IMR-90 (cell line): ENCODE measurements at regions not wholly inside any gene's neighbourhood (a gene's known extent, or its start where the extent isn't known, plus 50 kb on each side); places are given as distances from the start of the nearest gene placed in this dataset.
"Not testable (repeated sequence)": the region's sequence is repeated elsewhere in the genome, so short reads cannot be mapped to it uniquely, and the experiment has no call there.

Experiments
- ATAC-seq: fragments of 200-7000 bp; cut with Tn5 transposase; 2 replicates; pipeline ENCODE4 v1.9.1; 2020; ENCODE audit warnings: low read depth, mild to moderate bottlenecking, moderate library complexity
- BruUV-seq: library from RNA; stranded (reverse); fragments of 400-500 nt; replicated peaks from 2 replicates; lab custom pipeline; 2021; lab: Mats Ljungman, UMichigan
- CTCF ChIA-PET: fragments of 300-600 bp; formaldehyde crosslinking; extraction: SDS; loops from one replicate; lab custom pipeline; 2021; ENCODE audit warnings: antibody characterized with exemption; lab: Yijun Ruan, JAX
- POLR2A ChIA-PET: fragments of 300-600 bp; sonication (Branson Sonifier 250); formaldehyde crosslinking; loops from one replicate; lab custom pipeline; 2022; ENCODE audit warnings: antibody characterized with exemption; ENCODE audit not compliant: unreplicated experiment; lab: Charles Lee
- DNase-seq: peaks from one replicate; pipeline ENCODE4 v3.0.0; 2013
- H2AFZ ChIP-seq: replicated peaks from 2 replicates; pipeline ENCODE3; 2013; ENCODE audit warnings: low read length, mild to moderate bottlenecking; ENCODE audit not compliant: poor library complexity
- H2AK5ac ChIP-seq: 2 replicates; pipeline ENCODE4 v1.6.1; 2013; ENCODE audit warnings: low read depth, low read length, inconsistent platforms
- H2AK9ac ChIP-seq: replicated peaks from 2 replicates; pipeline ENCODE3; 2013; ENCODE audit warnings: mild to moderate bottlenecking, low read depth, low read length, moderate library complexity; ENCODE audit not compliant: poor library complexity
- H2BK120ac ChIP-seq: 2 replicates; pipeline ENCODE4 v1.6.1; 2013; ENCODE audit warnings: low read depth, low read length, inconsistent platforms
- H2BK15ac ChIP-seq: 3 replicates; pipeline ENCODE4 v1.6.1; 2013; ENCODE audit warnings: low read depth, low read length, inconsistent platforms
- H2BK20ac ChIP-seq: 2 replicates; pipeline ENCODE4 v1.6.1; 2013; ENCODE audit warnings: low read depth, mild to moderate bottlenecking, inconsistent platforms, low read length, moderate library complexity
- H2BK5ac ChIP-seq: 2 replicates; pipeline ENCODE4 v1.6.1; 2013; ENCODE audit warnings: mild to moderate bottlenecking, low read depth, low read length, inconsistent platforms; ENCODE audit not compliant: poor library complexity, severe bottlenecking
- H3K14ac ChIP-seq: replicated peaks from 2 replicates; pipeline ENCODE4 v1.6.1; 2013; ENCODE audit warnings: low read depth, low read length, inconsistent platforms
- H3K18ac ChIP-seq: 2 replicates; pipeline ENCODE4 v1.6.1; 2013; ENCODE audit warnings: low read depth, low read length, control low read depth
- H3K23ac ChIP-seq: 2 replicates; pipeline ENCODE4 v1.6.1; 2013; ENCODE audit warnings: low read depth, low read length, inconsistent platforms
- H3K27ac ChIP-seq: 2 replicates; pipeline ENCODE4 v1.5.1; 2013; ENCODE audit warnings: mild to moderate bottlenecking, control low read depth, low read length; ENCODE audit not compliant: insufficient read depth
- H3K27me3 ChIP-seq: 2 replicates; pipeline ENCODE4 v1.6.1; 2013; ENCODE audit warnings: low read length; ENCODE audit not compliant: control insufficient read depth, insufficient read depth
- H3K36me3 ChIP-seq: 2 replicates; pipeline ENCODE4 v1.6.1; 2013; ENCODE audit warnings: low read length, mixed read lengths; ENCODE audit not compliant: control insufficient read depth, insufficient read depth
- H3K4ac ChIP-seq: 2 replicates; pipeline ENCODE4 v1.6.1; 2013; ENCODE audit warnings: low read depth, low read length, inconsistent platforms
- H3K4me1 ChIP-seq: 2 replicates; pipeline ENCODE4 v1.6.1; 2013; ENCODE audit warnings: low read length, mixed read lengths; ENCODE audit not compliant: control insufficient read depth, insufficient read depth
- H3K4me2 ChIP-seq: 2 replicates; pipeline ENCODE4 v1.6.1; 2013; ENCODE audit warnings: low read depth, mild to moderate bottlenecking, control low read depth, low read length, moderate library complexity
- H3K4me3 ChIP-seq: 2 replicates; pipeline ENCODE4 v1.5.1; 2013; ENCODE audit warnings: low read depth, mild to moderate bottlenecking, control low read depth, low read length, moderate library complexity; ENCODE audit not compliant: insufficient read depth
- H3K56ac ChIP-seq: 2 replicates; pipeline ENCODE4 v1.6.1; 2013; ENCODE audit warnings: low read length, inconsistent platforms; ENCODE audit not compliant: insufficient read depth; ENCODE audit errors: extremely low read depth
- H3K79me1 ChIP-seq, 2 experiments: 2 replicates each; pipeline ENCODE4 v1.6.1; 2013; ENCODE audit warnings: low read length in 2 of 2, inconsistent platforms in 1 of 2, low read depth in 1 of 2
- H3K9ac ChIP-seq: 2 replicates; pipeline ENCODE4 v1.6.1; 2013; ENCODE audit warnings: low read depth, low read length, control low read depth
- H3K9me1 ChIP-seq: 2 replicates; pipeline ENCODE4 v1.6.1; 2013; ENCODE audit warnings: low read length, inconsistent platforms; ENCODE audit not compliant: insufficient read depth
- H3K9me3 ChIP-seq: 2 replicates; pipeline ENCODE4 v1.6.1; 2013; ENCODE audit warnings: low read length; ENCODE audit not compliant: control insufficient read depth, insufficient read depth
- H4K20me1 ChIP-seq: 2 replicates; pipeline ENCODE4 v1.6.1; 2013; ENCODE audit warnings: low read length, inconsistent platforms; ENCODE audit not compliant: insufficient read depth
- H4K5ac ChIP-seq: 2 replicates; pipeline ENCODE4 v1.6.1; 2013; ENCODE audit warnings: mild to moderate bottlenecking, low read depth, low read length, control low read depth
- H4K8ac ChIP-seq, 2 experiments: 2 replicates each; pipeline ENCODE4 v1.6.1; 2013; ENCODE audit warnings: low read depth in 2 of 2, low read length in 2 of 2, control low read depth in 1 of 2, inconsistent platforms in 1 of 2
- H4K91ac ChIP-seq: 2 replicates; pipeline ENCODE4 v1.6.1; 2013; ENCODE audit warnings: low read depth, low read length, inconsistent platforms; ENCODE audit not compliant: insufficient read depth
- WGBS, 2 experiments: methylation state at CpG; one replicate each; pipeline versions ENCODE4 v1.1.5 to v1.1.7; 2013; ENCODE audit warnings: missing lambda C conversion rate in 2 of 2; ENCODE audit not compliant: insufficient read length in 1 of 2; ENCODE audit errors: extremely low coverage in 2 of 2; 5-methylcytosine and 5-hydroxymethylcytosine counted together
- dilution Hi-C: fragments of 300-500 bp; cut with HindIII; formaldehyde crosslinking; loops from one replicate; pipeline ENCODE4 v1.14.3; 2018; ENCODE audit warnings: low sequenced_read_pairs; ENCODE audit not compliant: unreplicated experiment
- in situ Hi-C: fragments of 300-500 bp; cut with MboI; formaldehyde crosslinking; loops from 3 replicates; pipeline ENCODE4 v1.14.3; 2019; ENCODE audit warnings: low sequenced_read_pairs, inconsistent platforms, mixed read lengths
- intact Hi-C: fragments of 100-400 bp; cut with micrococcal nuclease; formaldehyde crosslinking; loops from 2 replicates; pipeline ENCODE4 v1.10.0; 2022

DNA sequence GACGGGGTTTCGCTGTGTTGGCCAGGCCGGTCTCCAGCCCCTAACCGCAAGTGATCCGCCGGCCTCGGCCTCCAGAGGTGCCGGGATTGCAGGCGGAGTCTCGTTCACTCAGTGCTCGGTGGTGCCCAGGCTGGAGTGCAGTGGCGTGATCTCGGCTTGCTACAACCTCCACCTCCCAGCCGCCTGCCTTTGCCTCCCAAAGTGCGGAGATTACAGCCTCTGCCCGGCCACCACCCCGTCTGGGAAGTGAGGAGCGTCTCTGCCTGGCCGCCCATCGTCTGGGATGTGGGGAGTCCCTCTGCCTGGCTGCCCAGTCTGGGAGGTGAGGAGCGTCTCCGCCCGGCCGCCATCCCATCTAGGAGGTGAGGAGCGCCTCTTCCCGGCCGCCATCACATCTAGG, 68.3 kb upstream of the ALDH1B1 start:
- H3K23ac ChIP-seq, H2BK120ac ChIP-seq, H3K18ac ChIP-seq, H4K5ac ChIP-seq, intact Hi-C loops, CTCF ChIA-PET, H3K56ac ChIP-seq, DNase-seq, H4K91ac ChIP-seq, H2BK15ac ChIP-seq, dilution Hi-C loops, H3K4me3 ChIP-seq, H3K9me3 ChIP-seq, H3K4ac ChIP-seq, BruUV-seq, H3K9ac ChIP-seq, H2AFZ ChIP-seq, H3K79me1 ChIP-seq, H3K36me3 ChIP-seq, H2AK5ac ChIP-seq, H3K9me1 ChIP-seq, H3K4me2 ChIP-seq, H2BK20ac ChIP-seq, H3K27ac ChIP-seq, H4K20me1 ChIP-seq, H3K4me1 ChIP-seq, POLR2A ChIA-PET, H4K8ac ChIP-seq, H2AK9ac ChIP-seq, ATAC-seq, H3K14ac ChIP-seq, H2BK5ac ChIP-seq: not testable (repeated sequence)
- peaks cover 11% of the 10 kb centered on the region for H3K27me3 ChIP-seq
- WGBS, 2 experiments = no CpG with 5 or more reads among the region's 27 CpGs
- in situ Hi-C loops = loop anchor here (10.0 kb wide), 1 partner anchor 59 kb away; no protein-coding TSS in a partner anchor
